ENCODE measurements at regions not wholly inside any gene's neighbourhood (a gene's known extent, or its start where the extent isn't known, plus 50 kb on each side); places are given as distances from the start of the nearest gene placed in this dataset.

GRCh38 chr6:168721571-168721970 is 280.6 kb downstream of the SMOC2 start:
- ChIA-PET POLR2A (no interaction called here), CTCF (no interaction called here)
- FAIRE-seq (no peak), DNase-seq (ENCODE audit: low read depth in 1 of 2, low spot score in 1 of 2) (no peak), ATAC-seq (no peak)
- no peaks in the 10 kb centered on the region for H3K4me1 ChIP-seq
- 40% methylated on average over 4 of the region's 6 CpGs for WGBS (ENCODE audit: missing lambda C conversion rate)
- no peaks in the 10 kb centered on the region for H3K9me3 ChIP-seq
- H3K4me3 ChIP-seq: no peak overlapping the region
- TF ChIP-seq RFX5 (IDR thresholded peaks at IDR 0.05): no peak
- TF ChIP-seq HES2 (IDR thresholded peaks at IDR 0.05): no peak
- TF ChIP-seq, protein P1, sequence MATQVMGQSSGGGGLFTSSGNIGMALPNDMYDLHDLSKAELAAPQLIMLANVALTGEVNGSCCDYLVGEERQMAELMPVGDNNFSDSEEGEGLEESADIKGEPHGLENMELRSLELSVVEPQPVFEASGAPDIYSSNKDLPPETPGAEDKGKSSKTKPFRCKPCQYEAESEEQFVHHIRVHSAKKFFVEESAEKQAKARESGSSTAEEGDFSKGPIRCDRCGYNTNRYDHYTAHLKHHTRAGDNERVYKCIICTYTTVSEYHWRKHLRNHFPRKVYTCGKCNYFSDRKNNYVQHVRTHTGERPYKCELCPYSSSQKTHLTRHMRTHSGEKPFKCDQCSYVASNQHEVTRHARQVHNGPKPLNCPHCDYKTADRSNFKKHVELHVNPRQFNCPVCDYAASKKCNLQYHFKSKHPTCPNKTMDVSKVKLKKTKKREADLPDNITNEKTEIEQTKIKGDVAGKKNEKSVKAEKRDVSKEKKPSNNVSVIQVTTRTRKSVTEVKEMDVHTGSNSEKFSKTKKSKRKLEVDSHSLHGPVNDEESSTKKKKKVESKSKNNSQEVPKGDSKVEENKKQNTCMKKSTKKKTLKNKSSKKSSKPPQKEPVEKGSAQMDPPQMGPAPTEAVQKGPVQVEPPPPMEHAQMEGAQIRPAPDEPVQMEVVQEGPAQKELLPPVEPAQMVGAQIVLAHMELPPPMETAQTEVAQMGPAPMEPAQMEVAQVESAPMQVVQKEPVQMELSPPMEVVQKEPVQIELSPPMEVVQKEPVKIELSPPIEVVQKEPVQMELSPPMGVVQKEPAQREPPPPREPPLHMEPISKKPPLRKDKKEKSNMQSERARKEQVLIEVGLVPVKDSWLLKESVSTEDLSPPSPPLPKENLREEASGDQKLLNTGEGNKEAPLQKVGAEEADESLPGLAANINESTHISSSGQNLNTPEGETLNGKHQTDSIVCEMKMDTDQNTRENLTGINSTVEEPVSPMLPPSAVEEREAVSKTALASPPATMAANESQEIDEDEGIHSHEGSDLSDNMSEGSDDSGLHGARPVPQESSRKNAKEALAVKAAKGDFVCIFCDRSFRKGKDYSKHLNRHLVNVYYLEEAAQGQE (IDR thresholded peaks at IDR 0.05): no peak
- no peak for TF ChIP-seq NPAS2 (CRISPR knock-in tag; IDR thresholded peaks at IDR 0.05; ENCODE audit: borderline replicate concordance)
- TF ChIP-seq GATA3 (IDR thresholded peaks at IDR 0.05; ENCODE audit: borderline replicate concordance): no peak
- TF ChIP-seq NR3C1 (IDR thresholded peaks at IDR 0.05): no peak
- no peak for TF ChIP-seq JUNB (IDR thresholded peaks at IDR 0.05)
- TF ChIP-seq CBX8 (IDR thresholded peaks at IDR 0.05): no peak
- TF ChIP-seq USF2 (IDR thresholded peaks at IDR 0.05): no peak
- TF ChIP-seq ZC3H11A (IDR thresholded peaks at IDR 0.05): no peak
- no peak for TF ChIP-seq ATOH8 (CRISPR knock-in tag; IDR thresholded peaks at IDR 0.05; ENCODE audit: low read depth)
- no peak for TF ChIP-seq ZNF302 (CRISPR knock-in tag; IDR thresholded peaks at IDR 0.05)
- no peak for TF ChIP-seq E2F6 (IDR thresholded peaks at IDR 0.05; ENCODE audit: borderline replicate concordance, low read depth)
- no peak for TF ChIP-seq BCL3 (IDR thresholded peaks at IDR 0.05)
- H3K27ac ChIP-seq: no peak overlapping the region
- H3K4me2 ChIP-seq: no peak overlapping the region

DNA sequence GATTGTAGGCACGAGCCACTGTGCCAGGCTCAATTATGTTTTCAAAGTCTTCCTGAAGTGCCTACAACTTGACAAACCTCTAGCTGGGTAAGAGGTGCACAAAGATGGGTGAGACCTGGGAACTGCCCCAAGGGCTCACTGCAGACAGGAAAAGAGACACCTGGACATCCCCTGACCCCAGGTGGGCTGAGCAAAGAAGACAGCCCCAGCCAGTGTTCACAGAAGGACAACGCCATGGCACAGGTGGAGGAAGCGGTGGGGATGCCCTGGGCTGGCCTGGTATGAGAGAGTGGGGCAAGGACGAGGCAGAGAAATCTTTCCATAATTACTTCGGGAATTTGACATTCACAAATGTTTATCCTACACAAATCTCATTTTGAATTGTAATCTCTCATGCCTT is 278.9 kb downstream of the SMOC2 start:
- no peak overlapping the region for H3K4me2 ChIP-seq
- WGBS (ENCODE audit: missing lambda C conversion rate): 15% methylated on average over 5 of the region's 5 CpGs
- TF ChIP-seq RCOR1 (IDR thresholded peaks at IDR 0.05; ENCODE audit: low read depth, low read length) (no peak), FOSL2 (IDR thresholded peaks at IDR 0.05) (no peak), FOSL2 (CRISPR knock-in tag; IDR thresholded peaks at IDR 0.05) (no peak), RNF2 (IDR thresholded peaks at IDR 0.05; ENCODE audit: borderline replicate concordance, low read depth) (no peak), TP53 (CRISPR knock-in tag; IDR thresholded peaks at IDR 0.05) (no peak), CHD4 (IDR thresholded peaks at IDR 0.05; ENCODE audit: borderline replicate concordance) (no peak), ZFP36 (IDR thresholded peaks at IDR 0.05; ENCODE audit: borderline replicate concordance, partially characterized antibody) (no peak), CEBPB (IDR thresholded peaks at IDR 0.05) (no peak), ZSCAN20 (CRISPR knock-in tag; IDR thresholded peaks at IDR 0.05) (no peak), KDM1A (IDR thresholded peaks at IDR 0.05; ENCODE audit: low read depth) (no peak), HOXB5 (CRISPR knock-in tag; IDR thresholded peaks at IDR 0.05) (no peak), CHD2 (IDR thresholded peaks at IDR 0.05; ENCODE audit: low read length, partially characterized antibody) (no peak), NPAS2 (CRISPR knock-in tag; IDR thresholded peaks at IDR 0.05; ENCODE audit: borderline replicate concordance) (no peak)
- TF ChIP-seq, protein P2, sequence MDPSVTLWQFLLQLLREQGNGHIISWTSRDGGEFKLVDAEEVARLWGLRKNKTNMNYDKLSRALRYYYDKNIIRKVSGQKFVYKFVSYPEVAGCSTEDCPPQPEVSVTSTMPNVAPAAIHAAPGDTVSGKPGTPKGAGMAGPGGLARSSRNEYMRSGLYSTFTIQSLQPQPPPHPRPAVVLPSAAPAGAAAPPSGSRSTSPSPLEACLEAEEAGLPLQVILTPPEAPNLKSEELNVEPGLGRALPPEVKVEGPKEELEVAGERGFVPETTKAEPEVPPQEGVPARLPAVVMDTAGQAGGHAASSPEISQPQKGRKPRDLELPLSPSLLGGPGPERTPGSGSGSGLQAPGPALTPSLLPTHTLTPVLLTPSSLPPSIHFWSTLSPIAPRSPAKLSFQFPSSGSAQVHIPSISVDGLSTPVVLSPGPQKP (IDR thresholded peaks at IDR 0.05; ENCODE audit: low read depth, low read length): no peak
- H3K4me3 ChIP-seq: no peak overlapping the region
- CTCF ChIA-PET: no interaction called here
- no peak overlapping the region for H3K27ac ChIP-seq
- H3K4me1 ChIP-seq: no peaks in the 10 kb centered on the region
- FAIRE-seq: no peak
- no peak for DNase-seq (ENCODE audit: low read depth in 1 of 2, low spot score in 1 of 2)
- ATAC-seq: no peak
- POLR2A ChIA-PET: no interaction called here
- no peaks in the 10 kb centered on the region for H3K9me3 ChIP-seq

Measured in A549 (cell line).